DND-41 (cell line): ENCODE measurements at regions not wholly inside any gene's neighbourhood (a gene's known extent, or its start where the extent isn't known, plus 50 kb on each side); places are given as distances from the start of the nearest gene placed in this dataset.

Experiments used
- ATAC-seq: fragments of 200-7000 bp; cut with Tn5 transposase; 3 replicates; pipeline ENCODE4 v1.9.1; 2021; ENCODE audit warnings: low read depth; ENCODE audit not compliant: insufficient read depth
- DNase-seq: peaks from one replicate; pipeline ENCODE4 v3.0.0-alpha.2; 2020
- H2AFZ ChIP-seq: 2 replicates; pipeline ENCODE4 v1.6.0; 2012; ENCODE audit warnings: low read depth, low read length
- H3K27ac ChIP-seq: 2 replicates; pipeline ENCODE4 v1.5.1; 2012; ENCODE audit warnings: low read length, inconsistent platforms
- H3K27me3 ChIP-seq: fragments of 200-600 bp; sonication (generic); 2 replicates; pipeline ENCODE4 v1.6.0; 2012; ENCODE audit warnings: low read length, mild to moderate bottlenecking, inconsistent platforms; ENCODE audit not compliant: insufficient read depth, poor library complexity
- H3K36me3 ChIP-seq: 2 replicates; pipeline ENCODE4 v1.5.1; 2012; ENCODE audit warnings: low read length, inconsistent platforms; ENCODE audit not compliant: insufficient read depth
- H3K4me1 ChIP-seq: 2 replicates; pipeline ENCODE4 v1.5.1; 2012; ENCODE audit warnings: mild to moderate bottlenecking, low read length; ENCODE audit not compliant: insufficient read depth
- H3K4me2 ChIP-seq: 2 replicates; pipeline ENCODE4 v1.6.0; 2012; ENCODE audit warnings: mild to moderate bottlenecking, moderate library complexity, low read length, inconsistent platforms; ENCODE audit not compliant: insufficient read depth
- H3K4me3 ChIP-seq, 2 experiments: fragments of 200-600 bp in 1 of 2; shearing (Covaris generic) in 1 of 2; 2 replicates each; pipeline ENCODE4 v1.5.1; 2012 to 2016; ENCODE audit warnings: inconsistent platforms in 2 of 2, low read length in 2 of 2, mild to moderate bottlenecking in 2 of 2, low read depth in 1 of 2, moderate library complexity in 1 of 2
- H3K79me2 ChIP-seq: 2 replicates; pipeline ENCODE4 v1.6.0; 2012; ENCODE audit warnings: low read length, inconsistent platforms; ENCODE audit not compliant: insufficient read depth
- H3K9ac ChIP-seq: 2 replicates; pipeline ENCODE4 v1.6.0; 2012; ENCODE audit warnings: low read depth, mild to moderate bottlenecking, inconsistent platforms, low read length, moderate library complexity
- H3K9me3 ChIP-seq: 2 replicates; pipeline ENCODE4 v1.5.1; 2012; ENCODE audit warnings: low read length, moderate library complexity, mild to moderate bottlenecking, inconsistent platforms; ENCODE audit not compliant: insufficient read depth, severe bottlenecking
- H4K20me1 ChIP-seq: 2 replicates; pipeline ENCODE4 v1.6.0; 2012; ENCODE audit warnings: low read length; ENCODE audit not compliant: insufficient read depth
- CTCF ChIP-seq: IDR thresholded peaks from 2 replicates; pipeline ENCODE4 v1.5.1; 2012; ENCODE audit warnings: borderline replicate concordance, low read length, moderate library complexity, mild to moderate bottlenecking; ENCODE audit not compliant: poor library complexity, severe bottlenecking; ENCODE audit errors: extremely low read depth
- EZH2 ChIP-seq: IDR thresholded peaks from 3 replicates; pipeline ENCODE4 v1.6.1; 2012; ENCODE audit warnings: borderline replicate concordance, low read depth, mild to moderate bottlenecking, moderate library complexity, low read length, inconsistent platforms; ENCODE audit not compliant: severe bottlenecking

- Histone ChIP-seq H3K9me3 (peaks cover 8% of the 10 kb centered on the region), H3K4me1 (no peaks in the 10 kb centered on the region), H3K9ac (no peak overlapping the region), H3K4me3 (no peak overlapping the region), H3K4me2 (no peak overlapping the region), H3K27ac (no peak overlapping the region), H2AFZ (no peak overlapping the region), H3K36me3 (no peaks in the 10 kb centered on the region), H4K20me1 (no peaks in the 10 kb centered on the region), H3K27me3 (no peaks in the 10 kb centered on the region), H3K79me2 (no peaks in the 10 kb centered on the region)
- ATAC-seq (no peak), DNase-seq (no peak)
- TF ChIP-seq EZH2 (no peak), CTCF (no peak)
These were observed 383.0 kb downstream of the DIRAS2 start for GRCh38 chr9:90259311-90260246.

GRCh38 chr9:90261698-90262097 is 380.9 kb downstream of the DIRAS2 start:
- no peak for DNase-seq
- no peak overlapping the region for H3K27ac ChIP-seq
- no peaks in the 10 kb centered on the region for H3K36me3 ChIP-seq
- ATAC-seq, result no peak
- H3K4me1 ChIP-seq, result no peaks in the 10 kb centered on the region
- H3K9ac ChIP-seq, result no peak overlapping the region
- H3K79me2 ChIP-seq, result no peaks in the 10 kb centered on the region
- no peak overlapping the region for H2AFZ ChIP-seq
- H3K9me3 ChIP-seq, result peaks cover 8% of the 10 kb centered on the region
- no peak overlapping the region for H3K4me3 ChIP-seq
- no peak overlapping the region for H3K4me2 ChIP-seq
- peaks cover 4% of the 10 kb centered on the region for H3K27me3 ChIP-seq
- TF ChIP-seq EZH2, result no peak
- TF ChIP-seq CTCF, result no peak
- H4K20me1 ChIP-seq, result no peaks in the 10 kb centered on the region

- no peak overlapping the region for H3K4me2 ChIP-seq
- ATAC-seq (no peak), DNase-seq (no peak)
- no peaks in the 10 kb centered on the region for H3K4me1 ChIP-seq
- no peak overlapping the region for H3K27ac ChIP-seq
- H3K27me3 ChIP-seq, result peaks cover 4% of the 10 kb centered on the region
- no peaks in the 10 kb centered on the region for H3K79me2 ChIP-seq
- no peak overlapping the region for H3K9ac ChIP-seq
- no peaks in the 10 kb centered on the region for H3K36me3 ChIP-seq
- no peaks in the 10 kb centered on the region for H4K20me1 ChIP-seq
- no peaks in the 10 kb centered on the region for H3K9me3 ChIP-seq
- no peak overlapping the region for H3K4me3 ChIP-seq
- H2AFZ ChIP-seq, result no peak overlapping the region
- TF ChIP-seq EZH2 (no peak), CTCF (no peak)
These were observed 374.0 kb downstream of the DIRAS2 start for GRCh38 chr9:90268613-90269012.
